Suppressor macrophage (primary cell): ENCODE measurements at regions not wholly inside any gene's neighbourhood (a gene's known extent, or its start where the extent isn't known, plus 50 kb on each side); places are given as distances from the start of the nearest gene placed in this dataset.

Experiments used
- DNase-seq, 4 experiments: peaks; one replicate each; pipeline ENCODE4 v3.0.0-alpha.2; 2020 to 2022

GRCh38 chr2:103525756-103526155 is 763.9 kb downstream of the TMEM182 start:
- no peak for DNase-seq

- no peak for DNase-seq
Observed at GRCh38 chr2:103526757-103527156, 764.9 kb downstream of the TMEM182 start.

DNA sequence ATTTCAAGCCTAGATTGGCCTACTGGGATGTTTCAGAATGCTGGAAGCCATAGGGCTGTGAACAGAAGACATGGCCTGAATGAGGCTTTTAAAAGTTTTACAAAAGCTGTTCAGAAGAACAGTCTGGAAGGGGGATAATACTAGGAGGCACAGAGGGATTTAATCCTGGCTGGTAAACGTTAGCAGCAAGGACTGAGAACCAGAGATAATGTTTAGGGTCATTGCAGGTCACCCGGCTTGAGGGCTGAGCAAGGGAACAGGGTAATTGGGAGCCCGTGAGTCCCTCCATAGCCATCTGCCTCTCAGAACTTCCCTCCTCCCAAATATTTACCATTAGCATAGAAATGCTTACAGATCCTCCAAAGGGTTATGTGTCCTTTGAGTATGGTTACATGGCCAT is 765.4 kb downstream of the TMEM182 start:
- DNase-seq, result no peak

GRCh38 chr2:103529798-103530502 is 768.1 kb downstream of the TMEM182 start:
- no peak for DNase-seq

DNA sequence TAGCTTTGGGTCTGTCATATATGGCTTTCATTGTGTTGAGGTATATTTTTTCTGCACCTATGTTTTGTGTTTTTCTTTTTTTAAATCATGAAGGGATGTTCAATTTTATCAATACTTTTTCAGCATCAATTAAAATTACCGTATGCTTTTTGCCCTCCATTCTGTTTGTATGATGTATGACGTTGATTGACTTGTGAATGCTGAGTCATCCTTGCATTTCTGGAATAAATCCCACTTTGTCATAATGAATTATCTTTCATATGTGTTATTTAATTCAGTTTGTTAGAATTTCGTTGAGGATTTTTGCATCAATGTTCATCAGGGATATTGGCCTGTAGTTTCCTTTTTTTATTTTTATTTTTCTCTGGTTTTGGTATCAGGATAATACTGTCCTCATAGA is 790.9 kb downstream of the TMEM182 start:
- DNase-seq, result no peak

DNA sequence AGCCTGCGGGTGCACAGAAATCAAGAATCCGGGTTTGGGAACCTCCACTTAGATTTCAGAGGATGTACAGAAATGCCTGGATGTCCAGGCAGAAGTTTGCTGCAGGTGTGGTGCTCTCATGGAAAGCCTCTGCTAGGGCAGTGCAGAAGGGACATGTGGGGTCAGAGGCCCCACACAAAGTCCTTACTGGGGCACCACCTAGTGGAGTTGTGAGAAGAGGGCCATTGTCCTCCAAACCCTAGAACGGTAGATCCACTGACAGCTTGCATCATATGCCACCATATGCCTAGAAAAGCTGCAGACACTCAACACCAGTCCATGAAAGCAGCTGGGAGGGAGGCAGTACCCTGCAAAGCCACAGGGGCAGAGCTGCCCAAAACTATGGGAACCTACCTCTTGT is 833.0 kb downstream of the TMEM182 start:
- no peak for DNase-seq

DNA sequence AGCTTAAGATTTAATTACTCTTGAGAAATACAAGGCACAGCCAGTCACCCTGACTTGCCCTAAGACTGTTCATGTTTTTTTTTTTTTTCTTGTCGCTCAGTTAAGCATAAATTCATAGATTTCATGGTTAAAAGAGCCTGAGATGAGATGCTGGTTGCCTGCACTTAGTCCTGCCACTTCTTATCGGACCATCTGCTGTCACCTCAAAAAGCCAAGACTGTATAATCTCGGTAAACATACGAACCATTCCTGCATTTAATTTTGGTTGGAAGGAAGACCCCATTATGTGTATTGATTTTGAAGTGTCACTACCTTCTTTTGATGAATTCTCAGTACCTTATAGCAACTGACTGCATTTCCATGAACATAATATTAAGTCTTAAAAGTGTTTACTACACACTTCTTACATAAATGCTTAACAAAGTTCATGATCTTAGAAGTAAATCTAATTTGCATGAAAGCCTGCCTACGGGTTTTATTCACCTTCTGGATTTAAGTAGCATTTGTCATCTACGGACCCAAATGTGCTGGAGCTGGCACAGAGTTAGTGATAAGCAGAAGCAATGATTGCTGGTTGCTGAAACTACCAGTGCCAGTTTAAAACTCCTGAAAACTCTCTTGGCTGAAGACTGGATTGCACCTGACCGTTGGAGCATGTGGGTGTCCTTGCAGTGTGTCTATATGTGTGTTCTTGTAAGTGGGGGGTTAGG is 843.4 kb downstream of the TMEM182 start:
- DNase-seq, result no peak

- DNase-seq, result no peak
Observed at GRCh38 chr2:103615611-103616105, 853.8 kb downstream of the TMEM182 start.

GRCh38 chr2:103616891-103617290 is 855.1 kb downstream of the TMEM182 start:
- no peak for DNase-seq

DNA sequence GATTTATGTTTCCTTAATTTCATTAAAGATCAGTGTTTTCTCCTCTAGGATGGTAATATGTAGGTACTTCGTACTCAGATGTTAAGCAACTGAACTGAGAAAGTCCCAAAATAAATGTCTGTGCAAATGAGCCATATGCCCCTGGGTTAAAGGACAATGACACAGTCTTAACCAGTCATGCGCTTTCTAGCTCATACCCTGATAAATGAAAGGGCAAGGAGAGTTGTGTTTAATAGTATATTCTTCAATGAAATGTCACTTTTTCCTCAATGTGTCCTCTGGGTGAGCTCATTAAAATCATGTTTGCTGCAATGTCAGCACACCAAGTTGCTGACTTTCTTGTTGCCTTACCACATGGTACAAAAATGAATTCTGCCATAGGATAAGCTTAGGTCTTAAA is 856.3 kb downstream of the TMEM182 start:
- DNase-seq, result no peak

- no peak for DNase-seq
Observed at GRCh38 chr2:103627301-103627700, 865.5 kb downstream of the TMEM182 start.

DNA sequence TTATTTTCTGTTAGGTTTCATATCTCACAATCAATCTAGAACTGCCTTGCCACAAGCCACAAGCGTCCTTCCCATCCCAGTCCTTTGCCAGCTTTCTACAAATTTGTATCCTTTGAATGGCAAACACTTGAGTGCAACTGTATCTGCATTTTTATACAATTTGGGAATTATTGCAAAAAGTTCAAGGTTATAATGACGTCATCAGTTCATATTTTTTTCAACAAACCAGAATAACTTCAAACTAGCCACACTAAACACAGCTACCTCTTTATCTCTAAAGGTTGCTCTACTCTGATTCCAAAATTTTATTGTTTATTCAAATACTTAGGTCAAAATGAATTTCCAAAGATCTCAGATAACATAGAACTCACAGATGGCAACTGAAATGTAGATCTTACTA is 877.1 kb downstream of the TMEM182 start:
- DNase-seq, result no peak

DNA sequence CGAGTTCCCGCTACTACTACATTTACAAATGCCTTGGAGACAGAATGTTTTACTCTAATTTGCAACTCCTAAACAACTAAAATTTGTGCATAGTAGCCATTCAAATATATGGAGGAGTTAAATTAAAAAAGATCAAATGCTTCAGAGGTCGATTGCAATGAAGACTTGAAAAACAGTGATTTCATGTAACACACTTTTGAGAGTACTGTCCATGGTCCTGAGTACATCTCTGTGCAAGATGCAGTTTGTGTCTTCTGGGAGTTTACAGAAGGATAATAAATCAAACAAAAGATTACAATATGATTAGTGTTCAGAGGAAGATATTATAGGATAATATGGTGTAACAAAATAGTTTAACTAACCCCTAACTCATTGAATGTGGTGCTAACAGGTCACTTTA is 894.7 kb downstream of the TMEM182 start:
- no peak for DNase-seq

DNA sequence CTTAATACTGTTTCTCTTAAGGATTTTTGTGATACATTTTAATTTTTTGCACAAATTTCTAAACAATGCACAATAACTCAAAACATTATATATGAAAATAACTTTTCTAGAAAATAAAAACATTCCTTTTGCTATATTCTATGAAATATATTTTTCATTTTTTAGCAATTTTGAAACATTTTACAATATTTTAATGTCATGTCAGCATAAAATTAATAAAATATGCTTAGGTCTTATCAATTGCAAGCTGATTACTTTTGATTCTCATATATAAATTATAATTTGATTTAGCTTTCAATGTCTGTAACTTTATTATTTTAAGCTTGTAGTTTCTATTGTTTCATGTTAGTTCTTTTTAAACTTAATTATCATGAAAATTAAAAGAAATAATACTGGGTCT is 898.7 kb downstream of the TMEM182 start:
- DNase-seq, result no peak

- no peak for DNase-seq
Observed at GRCh38 chr2:103660947-103661346, 899.1 kb downstream of the TMEM182 start.

DNA sequence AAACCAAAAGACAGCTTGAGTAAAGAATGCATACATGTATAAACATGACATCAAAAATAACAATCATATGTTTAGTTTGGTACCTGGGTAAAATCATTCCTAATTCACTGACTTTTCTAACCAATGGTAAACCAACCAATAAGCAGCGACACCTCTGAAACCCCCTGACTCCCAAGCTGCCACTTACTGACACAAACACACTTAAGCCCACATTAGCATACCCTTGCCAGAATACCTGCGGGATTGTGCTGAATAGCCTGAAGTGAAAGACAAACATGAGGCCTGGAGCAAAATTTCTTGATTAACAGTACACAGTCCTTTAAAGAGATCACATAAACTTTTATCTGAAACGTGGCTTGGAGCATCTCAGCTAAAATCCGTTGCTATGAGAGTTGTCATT is 902.9 kb downstream of the TMEM182 start:
- no peak for DNase-seq

DNA sequence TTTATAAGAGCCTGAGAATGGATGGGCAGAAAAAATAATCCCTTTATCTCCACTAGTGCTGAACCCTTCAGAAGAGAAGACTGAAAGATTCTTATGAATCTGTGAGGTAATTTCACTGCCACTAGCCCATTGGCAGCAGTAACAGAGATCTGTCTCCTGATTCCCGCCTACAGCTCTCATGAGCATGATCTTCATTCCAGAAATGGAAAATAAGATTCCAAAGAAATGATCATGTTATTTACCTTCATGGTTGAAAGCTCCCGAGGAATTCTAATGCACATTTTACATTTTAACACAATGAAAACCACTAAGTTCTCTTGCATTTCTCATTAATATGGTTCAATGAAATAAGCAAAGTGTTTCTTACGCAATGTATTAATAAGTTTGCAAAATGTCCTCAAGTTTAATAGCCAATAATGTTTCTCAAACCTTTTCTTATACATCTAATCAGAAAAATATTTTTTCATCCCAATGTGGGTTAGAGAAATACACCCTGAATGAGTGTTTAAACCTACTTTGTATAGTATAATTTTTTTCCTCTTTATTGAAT is 905.6 kb downstream of the TMEM182 start:
- no peak for DNase-seq

GRCh38 chr2:103669531-103669930 is 907.7 kb downstream of the TMEM182 start:
- DNase-seq, result no peak
